GM12865 (cell line): ENCODE measurements at regions not wholly inside any gene's neighbourhood (a gene's known extent, or its start where the extent isn't known, plus 50 kb on each side); places are given as distances from the start of the nearest gene placed in this dataset.

ENCODE experiments used
- DNase-seq: peaks from one replicate; pipeline ENCODE4 v3.0.0; 2010; ENCODE audit warnings: low read depth
- H3K4me3 ChIP-seq: 2 replicates; pipeline ENCODE4 v1.5.1; 2011; ENCODE audit warnings: mild to moderate bottlenecking, low read depth, low read length, control low read depth
- TF ChIP-seq, protein P1 (sequence below): IDR thresholded peaks from 2 replicates; pipeline ENCODE4 v1.5.1; 2011; ENCODE audit warnings: low read length, control low read depth, low read depth, inconsistent platforms; ENCODE audit not compliant: insufficient read depth; ENCODE audit errors: missing control alignments

DNA sequence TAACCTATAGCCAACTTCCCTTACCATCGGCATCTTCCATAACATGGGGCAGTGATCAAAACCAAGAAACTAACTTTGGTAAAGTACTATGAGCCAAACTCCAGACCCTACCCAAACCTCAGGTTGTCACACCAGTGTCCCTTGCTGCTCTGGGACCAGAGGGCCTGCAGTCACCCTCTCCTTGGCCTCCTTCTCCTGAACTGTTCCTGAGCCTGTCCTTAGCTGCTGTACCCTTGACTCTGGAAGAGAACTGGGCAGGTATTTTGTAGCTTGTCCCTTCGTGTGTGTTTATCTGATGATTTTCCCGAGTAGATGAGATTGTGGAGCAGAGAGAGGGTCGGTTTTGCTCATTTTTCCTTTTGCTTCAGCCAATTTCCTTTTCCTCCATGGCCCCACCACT lies 240.4 kb downstream of the SYK start:
- TF ChIP-seq, protein P1, sequence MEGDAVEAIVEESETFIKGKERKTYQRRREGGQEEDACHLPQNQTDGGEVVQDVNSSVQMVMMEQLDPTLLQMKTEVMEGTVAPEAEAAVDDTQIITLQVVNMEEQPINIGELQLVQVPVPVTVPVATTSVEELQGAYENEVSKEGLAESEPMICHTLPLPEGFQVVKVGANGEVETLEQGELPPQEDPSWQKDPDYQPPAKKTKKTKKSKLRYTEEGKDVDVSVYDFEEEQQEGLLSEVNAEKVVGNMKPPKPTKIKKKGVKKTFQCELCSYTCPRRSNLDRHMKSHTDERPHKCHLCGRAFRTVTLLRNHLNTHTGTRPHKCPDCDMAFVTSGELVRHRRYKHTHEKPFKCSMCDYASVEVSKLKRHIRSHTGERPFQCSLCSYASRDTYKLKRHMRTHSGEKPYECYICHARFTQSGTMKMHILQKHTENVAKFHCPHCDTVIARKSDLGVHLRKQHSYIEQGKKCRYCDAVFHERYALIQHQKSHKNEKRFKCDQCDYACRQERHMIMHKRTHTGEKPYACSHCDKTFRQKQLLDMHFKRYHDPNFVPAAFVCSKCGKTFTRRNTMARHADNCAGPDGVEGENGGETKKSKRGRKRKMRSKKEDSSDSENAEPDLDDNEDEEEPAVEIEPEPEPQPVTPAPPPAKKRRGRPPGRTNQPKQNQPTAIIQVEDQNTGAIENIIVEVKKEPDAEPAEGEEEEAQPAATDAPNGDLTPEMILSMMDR = no peak

DNA sequence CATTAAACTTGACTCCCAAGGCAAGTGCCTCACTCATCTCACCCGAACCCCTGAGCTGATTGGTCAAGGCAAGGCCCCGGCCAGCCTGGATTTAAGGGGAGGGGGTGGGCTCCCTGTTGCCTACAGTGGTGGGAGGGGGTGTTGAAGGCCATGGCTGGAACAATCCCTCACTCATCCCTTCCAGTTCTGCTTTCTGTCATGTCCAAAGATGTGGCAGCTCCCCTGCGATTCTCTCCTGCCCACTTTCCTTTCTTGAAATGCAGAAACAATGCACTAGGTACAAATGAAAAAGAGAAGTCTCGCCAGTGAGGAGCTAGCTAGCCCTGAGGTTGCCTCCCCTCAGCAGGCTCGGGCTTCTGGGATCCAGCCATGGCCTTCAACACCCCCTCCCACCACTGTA lies 240.9 kb downstream of the SYK start:
- no peak for DNase-seq
- TF ChIP-seq, protein P1 = no peak
- no peak overlapping the region for H3K4me3 ChIP-seq

More for the DNA sequence above, 240.4 kb downstream of the SYK start:
- DNase-seq = no peak
- H3K4me3 ChIP-seq = no peak overlapping the region

DNA sequence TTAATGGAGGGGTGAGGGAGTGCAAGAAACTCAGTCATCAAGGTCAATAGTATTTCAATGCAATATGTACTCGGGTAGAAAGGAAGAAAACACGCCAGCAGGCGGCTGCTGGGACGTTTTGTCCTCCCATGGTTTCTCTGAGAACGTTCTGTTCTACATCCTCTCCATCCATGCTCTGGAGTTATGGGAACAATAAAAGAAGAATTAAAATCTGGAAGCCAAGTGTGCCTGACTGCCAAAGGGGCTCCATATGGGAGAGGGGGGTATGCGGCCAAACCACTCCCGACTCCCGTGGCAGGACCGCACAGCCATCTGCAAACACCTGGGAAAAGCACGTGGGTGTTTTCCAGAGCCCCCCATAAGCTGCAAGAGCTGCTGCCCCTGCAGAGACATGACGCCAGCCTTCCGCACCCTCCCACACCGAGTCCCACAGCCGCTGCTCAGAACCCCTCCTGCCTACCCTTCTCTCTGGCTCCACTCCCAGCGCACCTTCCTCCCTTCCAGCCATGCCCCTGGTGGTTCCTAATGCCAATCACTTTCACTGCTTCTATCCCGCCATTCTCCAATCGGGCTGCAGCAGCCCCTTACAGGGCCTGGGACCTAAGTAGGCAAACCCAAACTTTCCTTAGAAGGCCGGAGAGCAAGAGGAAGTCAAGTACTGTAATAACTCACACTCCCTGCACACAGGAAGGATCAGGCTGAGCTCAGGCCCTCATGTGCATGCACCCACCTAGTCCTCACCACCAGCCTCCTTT lies 241.6 kb downstream of the SYK start:
- no peak for DNase-seq
- TF ChIP-seq, protein P1 = no peak
- no peak overlapping the region for H3K4me3 ChIP-seq

DNA sequence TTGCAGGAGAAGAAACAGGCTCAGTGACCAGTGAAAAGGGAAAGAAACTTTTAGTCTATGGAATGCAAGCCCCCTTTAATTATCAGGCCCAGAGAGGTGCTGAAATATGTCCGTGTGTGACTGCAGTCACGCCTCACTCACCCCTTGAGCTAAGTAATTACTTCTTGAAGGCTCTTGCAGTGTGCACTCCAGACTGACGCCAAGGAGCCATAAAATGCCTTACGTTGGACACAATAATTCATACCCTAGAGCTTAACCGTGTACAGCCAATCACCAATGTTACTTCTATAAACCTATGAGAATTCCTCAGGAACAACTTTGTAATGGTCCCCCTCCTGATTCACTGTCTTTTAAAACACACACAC lies 242.2 kb downstream of the SYK start:
- DNase-seq = no peak

DNA sequence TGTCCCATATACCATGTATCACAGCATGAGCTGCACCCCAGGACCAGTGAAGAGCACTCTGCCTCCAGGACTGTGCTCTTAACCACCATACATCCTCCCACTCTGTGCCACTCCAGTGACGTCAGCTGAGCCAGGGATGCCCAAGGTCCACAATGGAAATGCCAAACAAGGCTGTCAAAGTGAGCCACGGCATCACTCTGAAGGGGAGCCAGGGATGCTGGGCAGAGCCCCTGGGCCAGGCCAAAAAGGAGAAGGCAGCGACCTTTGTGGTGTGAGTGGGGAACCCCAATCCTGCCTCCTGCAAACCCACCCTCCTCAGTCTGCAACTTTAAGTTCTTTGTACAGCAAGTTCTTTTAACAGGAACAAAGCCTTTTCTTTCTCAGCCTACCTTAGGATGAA lies 242.7 kb downstream of the SYK start:
- no peak overlapping the region for H3K4me3 ChIP-seq
- TF ChIP-seq, protein P1 = no peak
- no peak for DNase-seq

More for the DNA sequence above, 242.2 kb downstream of the SYK start:
- TF ChIP-seq, protein P1 = no peak
- H3K4me3 ChIP-seq = no peak overlapping the region

DNA sequence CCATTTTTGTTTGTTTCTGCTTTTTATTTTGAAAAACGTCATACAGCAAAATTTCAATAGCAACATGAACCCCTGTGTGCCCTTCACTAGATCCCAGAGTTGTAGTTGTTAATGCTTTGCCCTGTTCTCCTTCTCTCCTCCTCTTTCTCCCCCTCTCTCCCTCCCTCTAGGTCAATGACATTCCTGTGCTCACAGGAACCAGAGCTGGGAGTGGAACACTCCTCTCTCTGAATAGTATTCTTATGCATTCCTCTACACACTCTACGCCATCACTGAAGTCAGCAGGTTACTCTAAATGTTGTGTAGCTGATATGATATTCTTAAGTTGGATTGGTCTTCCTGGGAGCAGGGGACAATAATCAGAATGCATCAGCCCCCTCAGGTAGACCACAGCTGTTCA lies 243.4 kb downstream of the SYK start:
- no peak for DNase-seq
- no peak overlapping the region for H3K4me3 ChIP-seq
- TF ChIP-seq, protein P1 = no peak

DNA sequence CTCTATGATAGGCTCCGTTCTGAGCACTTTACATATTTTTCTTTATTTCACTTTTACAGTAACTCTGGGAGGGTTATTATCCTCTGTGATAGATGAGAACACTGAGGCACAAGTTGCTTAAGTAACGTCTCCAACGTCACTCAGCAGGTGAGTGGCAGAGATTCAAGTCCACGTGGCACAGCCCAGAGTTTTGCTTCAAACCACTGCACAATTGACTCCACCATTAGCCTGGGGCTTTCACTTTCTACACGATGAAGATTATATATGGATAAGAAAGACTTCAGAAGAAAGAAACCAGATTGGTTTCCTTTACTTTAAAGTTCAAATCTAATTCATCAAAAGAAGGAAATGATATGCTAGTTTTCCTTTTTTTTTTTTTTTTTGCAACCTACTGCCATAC lies 245.9 kb downstream of the SYK start:
- DNase-seq = peak; percentile 24
- H3K4me3 ChIP-seq = no peak overlapping the region
- TF ChIP-seq, protein P1 = no peak
